HepG2 (cell line): ENCODE measurements at regions not wholly inside any gene's neighbourhood (a gene's known extent, or its start where the extent isn't known, plus 50 kb on each side); places are given as distances from the start of the nearest gene placed in this dataset.

Experiments used
- CTCF ChIP-seq: sonication (generic); formaldehyde crosslinking; IDR thresholded peaks from 2 replicates; pipeline ENCODE4 v1.5.0; 2020; ENCODE audit warnings: mild to moderate bottlenecking, missing genetic modification reagents, moderate library complexity
- FOXO4 ChIP-seq: sonication (generic); formaldehyde crosslinking; conservative IDR thresholded peaks from 2 replicates; pipeline ENCODE4 v1.8.1; 2023; ENCODE audit warnings: missing genetic modification reagents
- ZMYM4 ChIP-seq: sonication (generic); formaldehyde crosslinking; IDR thresholded peaks from 2 replicates; pipeline ENCODE4 v1.8.1; 2023; ENCODE audit warnings: mild to moderate bottlenecking, missing genetic modification reagents
- TF ChIP-seq, protein P1 (sequence below): IDR thresholded peaks from 2 replicates; pipeline ENCODE4 v1.6.1; 2016

DNA sequence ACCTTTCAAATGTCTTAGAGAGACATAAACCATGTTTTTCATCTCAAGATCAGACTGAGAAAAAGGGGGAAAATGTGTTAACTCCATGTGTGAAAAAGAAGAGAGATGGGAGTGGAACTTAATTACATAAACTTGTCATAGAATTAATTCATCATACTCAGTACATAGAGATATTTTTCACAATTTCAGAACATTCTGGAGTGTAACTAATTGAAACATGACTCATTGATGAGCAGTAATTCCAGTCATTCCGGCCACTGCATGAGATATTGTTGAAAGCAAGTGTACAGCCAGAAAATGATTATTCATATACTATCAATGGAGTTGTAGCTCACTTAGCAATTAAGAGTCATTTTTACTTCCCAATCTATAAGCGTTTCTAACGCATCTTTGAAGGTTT is 739.3 kb downstream of the LTN1 start:
- TF ChIP-seq FOXO4 (CRISPR knock-in tag) (no peak), ZMYM4 (CRISPR knock-in tag) (no peak), CTCF (CRISPR knock-in tag) (no peak)
- TF ChIP-seq, protein P1, sequence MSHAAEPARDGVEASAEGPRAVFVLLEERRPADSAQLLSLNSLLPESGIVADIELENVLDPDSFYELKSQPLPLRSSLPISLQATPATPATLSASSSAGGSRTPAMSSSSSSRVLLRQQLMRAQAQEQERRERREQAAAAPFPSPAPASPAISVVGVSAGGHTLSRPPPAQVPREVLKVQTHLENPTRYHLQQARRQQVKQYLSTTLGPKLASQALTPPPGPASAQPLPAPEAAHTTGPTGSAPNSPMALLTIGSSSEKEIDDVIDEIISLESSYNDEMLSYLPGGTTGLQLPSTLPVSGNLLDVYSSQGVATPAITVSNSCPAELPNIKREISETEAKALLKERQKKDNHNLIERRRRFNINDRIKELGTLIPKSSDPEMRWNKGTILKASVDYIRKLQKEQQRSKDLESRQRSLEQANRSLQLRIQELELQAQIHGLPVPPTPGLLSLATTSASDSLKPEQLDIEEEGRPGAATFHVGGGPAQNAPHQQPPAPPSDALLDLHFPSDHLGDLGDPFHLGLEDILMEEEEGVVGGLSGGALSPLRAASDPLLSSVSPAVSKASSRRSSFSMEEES: no peak
